ENCODE measurements at regions not wholly inside any gene's neighbourhood (a gene's known extent, or its start where the extent isn't known, plus 50 kb on each side); places are given as distances from the start of the nearest gene placed in this dataset.
"Not testable (repeated sequence)": the region's sequence is repeated elsewhere in the genome, so short reads cannot be mapped to it uniquely, and the experiment has no call there.

- Histone ChIP-seq H3K4me3 (ENCODE audit: low read depth in 1 of 3, low read length in 3 of 3) (no peak overlapping the region), H3K4me1 (ENCODE audit: control insufficient read depth in 3 of 3, insufficient read depth in 2 of 3, low read depth in 1 of 3, low read length in 2 of 3) (no peaks in the 10 kb centered on the region), H3K36me3 (ENCODE audit: control insufficient read depth in 3 of 3, insufficient read depth in 2 of 3, low read depth in 1 of 3, low read length in 3 of 3) (no peaks in the 10 kb centered on the region), H3K9me3 (ENCODE audit: control insufficient read depth in 2 of 2, insufficient read depth in 1 of 2, low read depth in 1 of 2, low read length in 1 of 2) (no peaks in the 10 kb centered on the region), H3K27me3 (ENCODE audit: control insufficient read depth in 3 of 3, insufficient read depth in 3 of 3, low read length in 3 of 3) (peaks cover 0 to 4% (median 0%) of the 10 kb centered on the region in 3 donors), H3K27ac (ENCODE audit: low read depth in 1 of 3, low read length in 2 of 3) (no peak overlapping the region)
- FAIRE-seq (no peak), DNase-seq (no peak)
- WGBS, 3 donors = 62 to 71% (median 70%) methylated on average over 13 of the region's 13 CpGs
Observed at GRCh38 chr5:6107675-6108539, 270.4 kb downstream of the MED10 start.

GRCh38 chr5:6106756-6107155, 271.6 kb downstream of the MED10 start:
- FAIRE-seq (no peak), DNase-seq (no peak)
- H3K4me1 ChIP-seq (ENCODE audit: control insufficient read depth in 3 of 3, insufficient read depth in 2 of 3, low read depth in 1 of 3, low read length in 2 of 3) = no peaks in the 10 kb centered on the region
- no peak overlapping the region for H3K4me3 ChIP-seq (ENCODE audit: low read depth in 1 of 3, low read length in 3 of 3)
- no peak overlapping the region for H3K27ac ChIP-seq (ENCODE audit: low read depth in 1 of 3, low read length in 2 of 3)
- WGBS, 3 donors = 83 to 88% (median 86%) methylated on average over 6 of the region's 6 CpGs
- no peaks in the 10 kb centered on the region for H3K36me3 ChIP-seq (ENCODE audit: control insufficient read depth in 3 of 3, insufficient read depth in 2 of 3, low read depth in 1 of 3, low read length in 3 of 3)
- no peaks in the 10 kb centered on the region for H3K9me3 ChIP-seq (ENCODE audit: control insufficient read depth in 2 of 2, insufficient read depth in 1 of 2, low read depth in 1 of 2, low read length in 1 of 2)
- H3K27me3 ChIP-seq (ENCODE audit: control insufficient read depth in 3 of 3, insufficient read depth in 3 of 3, low read length in 3 of 3) = peaks cover 0 to 4% (median 0%) of the 10 kb centered on the region in 3 donors

GRCh38 chr5:6105320-6105719, 273.0 kb downstream of the MED10 start:
- Histone ChIP-seq H3K27ac (ENCODE audit: low read depth in 1 of 3, low read length in 2 of 3) (no peak overlapping the region), H3K4me3 (ENCODE audit: low read depth in 1 of 3, low read length in 3 of 3) (no peak overlapping the region), H3K27me3 (ENCODE audit: control insufficient read depth in 3 of 3, insufficient read depth in 3 of 3, low read length in 3 of 3) (peaks cover 0 to 4% (median 0%) of the 10 kb centered on the region in 3 donors), H3K4me1 (ENCODE audit: control insufficient read depth in 3 of 3, insufficient read depth in 2 of 3, low read depth in 1 of 3, low read length in 2 of 3) (no peaks in the 10 kb centered on the region), H3K9me3 (ENCODE audit: control insufficient read depth in 2 of 2, insufficient read depth in 1 of 2, low read depth in 1 of 2, low read length in 1 of 2) (no peaks in the 10 kb centered on the region), H3K36me3 (ENCODE audit: control insufficient read depth in 3 of 3, insufficient read depth in 2 of 3, low read depth in 1 of 3, low read length in 3 of 3) (no peaks in the 10 kb centered on the region)
- FAIRE-seq = no peak
- 63 to 67% (median 67%) methylated on average over 4 of the region's 4 CpGs for WGBS, 3 donors
- no peak for DNase-seq

GRCh38 chr5:6096101-6096500, 282.2 kb downstream of the MED10 start:
- Histone ChIP-seq H3K36me3 (ENCODE audit: control insufficient read depth in 3 of 3, insufficient read depth in 2 of 3, low read depth in 1 of 3, low read length in 3 of 3) (no peaks in the 10 kb centered on the region), H3K4me3 (ENCODE audit: low read depth in 1 of 3, low read length in 3 of 3) (no peak overlapping the region), H3K9me3 (ENCODE audit: control insufficient read depth in 2 of 2, insufficient read depth in 1 of 2, low read depth in 1 of 2, low read length in 1 of 2) (no peaks in the 10 kb centered on the region), H3K27ac (ENCODE audit: low read depth in 1 of 3, low read length in 2 of 3) (no peak overlapping the region), H3K4me1 (ENCODE audit: control insufficient read depth in 3 of 3, insufficient read depth in 2 of 3, low read depth in 1 of 3, low read length in 2 of 3) (no peaks in the 10 kb centered on the region), H3K27me3 (ENCODE audit: control insufficient read depth in 3 of 3, insufficient read depth in 3 of 3, low read length in 3 of 3) (no peaks in the 10 kb centered on the region)
- WGBS, 3 donors = 66 to 75% (median 72%) methylated on average over 3 of the region's 3 CpGs
- no peak for DNase-seq
- FAIRE-seq = no peak

- DNase-seq; H3K9me3 ChIP-seq (ENCODE audit: control insufficient read depth in 2 of 2, insufficient read depth in 1 of 2, low read depth in 1 of 2, low read length in 1 of 2); H3K36me3 ChIP-seq (ENCODE audit: control insufficient read depth in 3 of 3, insufficient read depth in 2 of 3, low read depth in 1 of 3, low read length in 3 of 3); H3K27ac ChIP-seq (ENCODE audit: low read depth in 1 of 3, low read length in 2 of 3); H3K4me1 ChIP-seq (ENCODE audit: control insufficient read depth in 3 of 3, insufficient read depth in 2 of 3, low read depth in 1 of 3, low read length in 2 of 3); FAIRE-seq; H3K27me3 ChIP-seq (ENCODE audit: control insufficient read depth in 3 of 3, insufficient read depth in 3 of 3, low read length in 3 of 3); H3K4me3 ChIP-seq (ENCODE audit: low read depth in 1 of 3, low read length in 3 of 3): not testable (repeated sequence)
- 26 to 54% (median 36%) methylated on average over 1 of the region's 1 CpG for WGBS, 3 donors
Observed at GRCh38 chr5:6094180-6094579, 284.2 kb downstream of the MED10 start.

GRCh38 chr5:6090838-6091237, 287.5 kb downstream of the MED10 start:
- Histone ChIP-seq H3K27ac (ENCODE audit: low read depth in 1 of 3, low read length in 2 of 3) (no peak overlapping the region), H3K4me3 (ENCODE audit: low read depth in 1 of 3, low read length in 3 of 3) (no peak overlapping the region), H3K27me3 (ENCODE audit: control insufficient read depth in 3 of 3, insufficient read depth in 3 of 3, low read length in 3 of 3) (no peaks in the 10 kb centered on the region), H3K36me3 (ENCODE audit: control insufficient read depth in 3 of 3, insufficient read depth in 2 of 3, low read depth in 1 of 3, low read length in 3 of 3) (no peaks in the 10 kb centered on the region), H3K9me3 (ENCODE audit: control insufficient read depth in 2 of 2, insufficient read depth in 1 of 2, low read depth in 1 of 2, low read length in 1 of 2) (no peaks in the 10 kb centered on the region), H3K4me1 (ENCODE audit: control insufficient read depth in 3 of 3, insufficient read depth in 2 of 3, low read depth in 1 of 3, low read length in 2 of 3) (no peaks in the 10 kb centered on the region)
- DNase-seq (no peak), FAIRE-seq (no peak)
- WGBS, 3 donors = 71 to 82% (median 78%) methylated on average over 1 of the region's 1 CpG

- no peak for FAIRE-seq
Observed at GRCh38 chr5:6090079-6090654, 288.2 kb downstream of the MED10 start.

GRCh38 chr5:6088706-6089105, 289.6 kb downstream of the MED10 start:
- Histone ChIP-seq H3K27ac (ENCODE audit: low read depth in 1 of 3, low read length in 2 of 3) (no peak overlapping the region), H3K9me3 (ENCODE audit: control insufficient read depth in 2 of 2, insufficient read depth in 1 of 2, low read depth in 1 of 2, low read length in 1 of 2) (no peaks in the 10 kb centered on the region), H3K36me3 (ENCODE audit: control insufficient read depth in 3 of 3, insufficient read depth in 2 of 3, low read depth in 1 of 3, low read length in 3 of 3) (no peaks in the 10 kb centered on the region), H3K4me3 (ENCODE audit: low read depth in 1 of 3, low read length in 3 of 3) (no peak overlapping the region), H3K27me3 (ENCODE audit: control insufficient read depth in 3 of 3, insufficient read depth in 3 of 3, low read length in 3 of 3) (no peaks in the 10 kb centered on the region), H3K4me1 (ENCODE audit: control insufficient read depth in 3 of 3, insufficient read depth in 2 of 3, low read depth in 1 of 3, low read length in 2 of 3) (no peaks in the 10 kb centered on the region)
- 81 to 91% (median 82%) methylated on average over 2 of the region's 2 CpGs for WGBS, 3 donors
- DNase-seq (no peak), FAIRE-seq (no peak)

More at GRCh38 chr5:6090079-6090654, 288.2 kb downstream of the MED10 start:
- no peaks in the 10 kb centered on the region for H3K36me3 ChIP-seq (ENCODE audit: control insufficient read depth in 3 of 3, insufficient read depth in 2 of 3, low read depth in 1 of 3, low read length in 3 of 3)
- 73 to 77% (median 73%) methylated on average over 6 of the region's 6 CpGs for WGBS, 3 donors
- no peak overlapping the region for H3K4me3 ChIP-seq (ENCODE audit: low read depth in 1 of 3, low read length in 3 of 3)
- no peak overlapping the region for H3K27ac ChIP-seq (ENCODE audit: low read depth in 1 of 3, low read length in 2 of 3)
- no peak for DNase-seq
- no peaks in the 10 kb centered on the region for H3K9me3 ChIP-seq (ENCODE audit: control insufficient read depth in 2 of 2, insufficient read depth in 1 of 2, low read depth in 1 of 2, low read length in 1 of 2)
- no peaks in the 10 kb centered on the region for H3K27me3 ChIP-seq (ENCODE audit: control insufficient read depth in 3 of 3, insufficient read depth in 3 of 3, low read length in 3 of 3)
- no peaks in the 10 kb centered on the region for H3K4me1 ChIP-seq (ENCODE audit: control insufficient read depth in 3 of 3, insufficient read depth in 2 of 3, low read depth in 1 of 3, low read length in 2 of 3)

Data from small intestine (tissue), 7 donors.